HCT116 (cell line): ENCODE measurements at regions not wholly inside any gene's neighbourhood (a gene's known extent, or its start where the extent isn't known, plus 50 kb on each side); places are given as distances from the start of the nearest gene placed in this dataset.

ENCODE experiments used
- ATAC-seq: fragments of 200-7000 bp; cut with Tn5 transposase; 2 replicates; pipeline ENCODE4 v1.9.1; 2020; ENCODE audit warnings: mild to moderate bottlenecking, moderate library complexity
- BruUV-seq: library from RNA; stranded (reverse); fragments of 400-500 nt; replicated peaks from 2 replicates; lab custom pipeline; 2021; lab: Mats Ljungman, UMichigan
- CTCF ChIA-PET: fragments of 300-600 bp; sonication (Branson Sonifier 250); formaldehyde crosslinking; loops from one replicate; lab custom pipeline; 2021; ENCODE audit warnings: antibody characterized with exemption; lab: Charles Lee
- POLR2A ChIA-PET: fragments of 300-600, 350-600 bp; sonication (Branson Sonifier 250); formaldehyde crosslinking; loops from one replicate; lab custom pipeline; 2021; ENCODE audit warnings: antibody characterized with exemption; lab: Charles Lee
- RAD21 ChIA-PET, 2 experiments: fragments of 300-600 bp; sonication (Branson Sonifier 250); formaldehyde crosslinking; loops; one replicate each; lab custom pipeline; 2023; ENCODE audit warnings: low total read pairs in 2 of 2; ENCODE audit not compliant: uncharacterized antibody in 2 of 2, unreplicated experiment in 2 of 2, low non-redundant PET in 1 of 2; lab: Charles Lee
- DNase-seq: peaks from one replicate; pipeline ENCODE4 v3.0.0-alpha.2; 2010; ENCODE audit warnings: low read depth, low spot score
- H2AFZ ChIP-seq: fragments of 200-600 bp; shearing (Covaris generic), sonication (generic); 2 replicates; pipeline ENCODE4 v1.6.1; 2017; ENCODE audit warnings: low read depth, mixed run types, mixed read lengths, antibody characterized with exemption, low read length; ENCODE audit not compliant: poor library complexity, severe bottlenecking
- H3K27ac ChIP-seq: 2 replicates; pipeline ENCODE4 v1.5.1; 2012; ENCODE audit warnings: low read depth, low read length
- H3K27me3 ChIP-seq: fragments of 200-600 bp; sonication (generic); 2 replicates; pipeline ENCODE4 v1.6.1; 2016; ENCODE audit warnings: mixed run types, low read length, mixed read lengths; ENCODE audit not compliant: insufficient read depth
- H3K36me3 ChIP-seq, 2 experiments: fragments of 200-500 bp in 1 of 2; fragments of 200-600 bp in 1 of 2; sonication (Bioruptor generic) in 1 of 2; sonication (generic) in 1 of 2; 2 replicates each; pipeline versions ENCODE4 v1.5.1 to v1.6.1; 2014 to 2016; ENCODE audit warnings: low read length in 2 of 2, inconsistent platforms in 1 of 2, mixed read lengths in 1 of 2, mixed run types in 1 of 2; ENCODE audit not compliant: insufficient read depth in 2 of 2, control insufficient read depth in 1 of 2
- H3K4me1 ChIP-seq, 2 experiments: fragments of 200-600 bp in 1 of 2; sonication (generic) in 1 of 2; 2 replicates each; pipeline versions ENCODE4 v1.5.1 to v1.6.1; 2012 to 2017; ENCODE audit warnings: low read length in 2 of 2, inconsistent platforms in 1 of 2, mild to moderate bottlenecking in 1 of 2, mixed read lengths in 1 of 2, mixed run types in 1 of 2, moderate library complexity in 1 of 2; ENCODE audit not compliant: insufficient read depth in 2 of 2, control insufficient read depth in 1 of 2
- H3K4me2 ChIP-seq: fragments of 200-600 bp; sonication (generic); 2 replicates; pipeline ENCODE4 v1.6.1; 2017; ENCODE audit warnings: mixed run types, low read length, mixed read lengths
- H3K4me3 ChIP-seq, 2 experiments: fragments of 200-600 bp in 1 of 2; sonication (generic) in 1 of 2; replicated peaks in 1 of 2; 2 replicates each; pipeline ENCODE4 v1.5.1; 2011 to 2016; ENCODE audit warnings: low read length in 2 of 2, control low read depth in 1 of 2, low read depth in 1 of 2, mild to moderate bottlenecking in 1 of 2, mixed read lengths in 1 of 2, mixed run types in 1 of 2
- H3K79me2 ChIP-seq: fragments of 200-600 bp; sonication (generic); 2 replicates; pipeline ENCODE4 v1.6.1; 2017; ENCODE audit warnings: mild to moderate bottlenecking, mixed run types, low read length, moderate library complexity, mixed read lengths; ENCODE audit not compliant: insufficient read depth
- H3K9ac ChIP-seq: fragments of 200-600 bp; sonication (generic); 2 replicates; pipeline ENCODE4 v1.6.1; 2016; ENCODE audit warnings: low read length, mixed read lengths
- H3K9me2 ChIP-seq: fragments of 200-600 bp; sonication (generic), shearing (Covaris generic); 2 replicates; pipeline ENCODE4 v1.6.1; 2017; ENCODE audit warnings: mixed run types, mild to moderate bottlenecking, moderate library complexity; ENCODE audit not compliant: insufficient read depth
- H3K9me3 ChIP-seq, 2 experiments: fragments of 200-500 bp in 1 of 2; fragments of 200-600 bp in 1 of 2; sonication (Bioruptor generic) in 1 of 2; sonication (generic) in 1 of 2; 2 replicates each; pipeline ENCODE4 v1.6.1; 2014 to 2017; ENCODE audit warnings: low read length in 2 of 2, mixed read lengths in 2 of 2, inconsistent platforms in 1 of 2, low read depth in 1 of 2, mild to moderate bottlenecking in 1 of 2, mixed run types in 1 of 2, moderate library complexity in 1 of 2; ENCODE audit not compliant: control insufficient read depth in 1 of 2, insufficient read depth in 1 of 2
- H4K20me1 ChIP-seq: fragments of 200-600 bp; sonication (generic), shearing (Covaris generic); 2 replicates; pipeline ENCODE4 v1.6.1; 2017; ENCODE audit warnings: mixed run types, mild to moderate bottlenecking, moderate library complexity; ENCODE audit not compliant: insufficient read depth
- POLR2AphosphoS5 ChIP-seq: IDR thresholded peaks from 2 replicates; pipeline ENCODE4 v1.6.1; 2011; ENCODE audit warnings: mild to moderate bottlenecking, low read depth, low read length, moderate library complexity
- RAD21 ChIP-seq: IDR thresholded peaks from 2 replicates; pipeline ENCODE4 v1.6.1; 2012; ENCODE audit warnings: low read depth, mild to moderate bottlenecking
- REST ChIP-seq: IDR thresholded peaks from 2 replicates; pipeline ENCODE4 v1.6.1; 2012; ENCODE audit warnings: low read depth
- SP1 ChIP-seq: IDR thresholded peaks from 2 replicates; pipeline ENCODE4 v1.6.1; 2012; ENCODE audit warnings: low read depth
- SRF ChIP-seq: IDR thresholded peaks from 2 replicates; pipeline ENCODE4 v1.6.1; 2012; ENCODE audit warnings: low read depth
- YY1 ChIP-seq: IDR thresholded peaks from 2 replicates; pipeline ENCODE4 v1.6.1; 2011; ENCODE audit warnings: low read length, low read depth, moderate library complexity, mild to moderate bottlenecking; ENCODE audit not compliant: insufficient replicate concordance; ENCODE audit errors: extremely low read depth
- ZNF274 ChIP-seq: fragments of 200-500 bp; sonication (Bioruptor generic); IDR thresholded peaks from 2 replicates; pipeline ENCODE4 v1.6.1; 2014; ENCODE audit warnings: mild to moderate bottlenecking, low read depth, low read length, inconsistent platforms
- intact Hi-C: fragments of 100-400 bp; cut with micrococcal nuclease; formaldehyde crosslinking; loops from 2 replicates; pipeline ENCODE4 v1.10.0; 2022
- TF ChIP-seq, protein P1 (sequence below), 3 experiments: fragments of 200-600 bp in 1 of 3; sonication (generic) in 1 of 3; IDR thresholded peaks in 2 of 3; conservative IDR thresholded peaks in 1 of 3; 2 replicates each; pipeline ENCODE4 v1.5.1; 2012 to 2017; ENCODE audit warnings: low read depth in 2 of 3, low read length in 2 of 3, antibody characterized with exemption in 1 of 3, borderline replicate concordance in 1 of 3, control low read depth in 1 of 3, mild to moderate bottlenecking in 1 of 3, mixed read lengths in 1 of 3, mixed run types in 1 of 3, moderate library complexity in 1 of 3; ENCODE audit not compliant: insufficient read depth in 1 of 3

GRCh38 chr20:26279238-26279637, 582.6 kb upstream of the ZNF337 start:
- H3K4me1 ChIP-seq: no peaks in the 10 kb centered on the region
- intact Hi-C loops: loop anchor here (5.0 kb wide), 1 partner anchor 53 kb away; no protein-coding TSS in a partner anchor
- no peaks in the 10 kb centered on the region for H3K27me3 ChIP-seq
- no peaks in the 10 kb centered on the region for H3K79me2 ChIP-seq
- H3K9me2 ChIP-seq: no peaks in the 10 kb centered on the region
- ChIA-PET POLR2A (no interaction called here), CTCF (no interaction called here), RAD21 (no interaction called here)
- TF ChIP-seq YY1 (no peak), RAD21 (no peak), REST (no peak), ZNF274 (no peak), SRF (no peak), SP1 (no peak), POLR2AphosphoS5 (no peak)
- TF ChIP-seq, protein P1, sequence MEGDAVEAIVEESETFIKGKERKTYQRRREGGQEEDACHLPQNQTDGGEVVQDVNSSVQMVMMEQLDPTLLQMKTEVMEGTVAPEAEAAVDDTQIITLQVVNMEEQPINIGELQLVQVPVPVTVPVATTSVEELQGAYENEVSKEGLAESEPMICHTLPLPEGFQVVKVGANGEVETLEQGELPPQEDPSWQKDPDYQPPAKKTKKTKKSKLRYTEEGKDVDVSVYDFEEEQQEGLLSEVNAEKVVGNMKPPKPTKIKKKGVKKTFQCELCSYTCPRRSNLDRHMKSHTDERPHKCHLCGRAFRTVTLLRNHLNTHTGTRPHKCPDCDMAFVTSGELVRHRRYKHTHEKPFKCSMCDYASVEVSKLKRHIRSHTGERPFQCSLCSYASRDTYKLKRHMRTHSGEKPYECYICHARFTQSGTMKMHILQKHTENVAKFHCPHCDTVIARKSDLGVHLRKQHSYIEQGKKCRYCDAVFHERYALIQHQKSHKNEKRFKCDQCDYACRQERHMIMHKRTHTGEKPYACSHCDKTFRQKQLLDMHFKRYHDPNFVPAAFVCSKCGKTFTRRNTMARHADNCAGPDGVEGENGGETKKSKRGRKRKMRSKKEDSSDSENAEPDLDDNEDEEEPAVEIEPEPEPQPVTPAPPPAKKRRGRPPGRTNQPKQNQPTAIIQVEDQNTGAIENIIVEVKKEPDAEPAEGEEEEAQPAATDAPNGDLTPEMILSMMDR (IDR thresholded peaks at IDR 0.05 in 2 of 3, conservative IDR thresholded peaks at IDR 0.05 in 1 of 3; ENCODE audit: borderline replicate concordance in 1 of 3, insufficient read depth in 1 of 3, low read depth in 2 of 3, low read length in 2 of 3): no peak
- no peak overlapping the region for H3K27ac ChIP-seq
- H3K4me3 ChIP-seq: no peak overlapping the region
- H4K20me1 ChIP-seq: no peaks in the 10 kb centered on the region
- H3K9ac ChIP-seq: no peak overlapping the region
- ATAC-seq (no peak), DNase-seq (no peak)
- H2AFZ ChIP-seq: no peak overlapping the region
- no TSS peak for BruUV-seq
- no peak overlapping the region for H3K4me2 ChIP-seq
- H3K36me3 ChIP-seq: no peaks in the 10 kb centered on the region
- H3K9me3 ChIP-seq: no peaks in the 10 kb centered on the region
